Fibroblast of pulmonary artery (primary cell): ENCODE measurements at regions not wholly inside any gene's neighbourhood (a gene's known extent, or its start where the extent isn't known, plus 50 kb on each side); places are given as distances from the start of the nearest gene placed in this dataset.
"Not testable (repeated sequence)": the region's sequence is repeated elsewhere in the genome, so short reads cannot be mapped to it uniquely, and the experiment has no call there.

ENCODE experiments used
- DNase-seq: peaks from one replicate; pipeline ENCODE4 v3.0.0-alpha.2; 2010; ENCODE audit warnings: low read depth
- H3K4me3 ChIP-seq: replicated peaks from 2 replicates; pipeline ENCODE4 v1.5.1; 2011; ENCODE audit warnings: low read depth, mild to moderate bottlenecking, control low read depth, low read length, moderate library complexity
- TF ChIP-seq, protein P1 (sequence below): IDR thresholded peaks from 2 replicates; pipeline ENCODE4 v1.5.1; 2011; ENCODE audit warnings: mild to moderate bottlenecking, control low read depth, low read length, inconsistent platforms; ENCODE audit errors: missing control alignments

DNA sequence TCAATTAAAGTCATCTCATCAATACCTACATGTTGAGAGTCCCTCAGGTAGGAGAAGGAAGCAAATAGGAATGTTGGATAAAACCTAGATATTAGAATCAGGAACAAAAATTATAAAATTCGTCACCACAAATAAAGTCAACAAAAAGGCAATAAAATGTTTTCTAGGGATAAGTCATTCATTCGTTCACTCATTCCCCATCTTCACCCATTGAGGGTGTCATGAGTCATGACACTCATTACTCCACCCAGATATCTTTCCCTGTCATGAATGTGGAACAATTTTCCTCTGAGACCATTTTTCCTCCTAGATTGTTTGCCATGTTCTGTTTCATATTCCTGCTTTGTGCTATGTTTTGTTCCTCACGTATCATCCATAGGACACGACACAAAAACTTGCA, 50.9 kb upstream of the OLIG3 start:
- TF ChIP-seq, protein P1, sequence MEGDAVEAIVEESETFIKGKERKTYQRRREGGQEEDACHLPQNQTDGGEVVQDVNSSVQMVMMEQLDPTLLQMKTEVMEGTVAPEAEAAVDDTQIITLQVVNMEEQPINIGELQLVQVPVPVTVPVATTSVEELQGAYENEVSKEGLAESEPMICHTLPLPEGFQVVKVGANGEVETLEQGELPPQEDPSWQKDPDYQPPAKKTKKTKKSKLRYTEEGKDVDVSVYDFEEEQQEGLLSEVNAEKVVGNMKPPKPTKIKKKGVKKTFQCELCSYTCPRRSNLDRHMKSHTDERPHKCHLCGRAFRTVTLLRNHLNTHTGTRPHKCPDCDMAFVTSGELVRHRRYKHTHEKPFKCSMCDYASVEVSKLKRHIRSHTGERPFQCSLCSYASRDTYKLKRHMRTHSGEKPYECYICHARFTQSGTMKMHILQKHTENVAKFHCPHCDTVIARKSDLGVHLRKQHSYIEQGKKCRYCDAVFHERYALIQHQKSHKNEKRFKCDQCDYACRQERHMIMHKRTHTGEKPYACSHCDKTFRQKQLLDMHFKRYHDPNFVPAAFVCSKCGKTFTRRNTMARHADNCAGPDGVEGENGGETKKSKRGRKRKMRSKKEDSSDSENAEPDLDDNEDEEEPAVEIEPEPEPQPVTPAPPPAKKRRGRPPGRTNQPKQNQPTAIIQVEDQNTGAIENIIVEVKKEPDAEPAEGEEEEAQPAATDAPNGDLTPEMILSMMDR, result no peak
- DNase-seq, result no peak
- no peak overlapping the region for H3K4me3 ChIP-seq

GRCh38 chr6:137547186-137547585, 53.0 kb upstream of the OLIG3 start:
- TF ChIP-seq, protein P1, result no peak

GRCh38 chr6:137547601-137548000, 53.4 kb upstream of the OLIG3 start:
- H3K4me3 ChIP-seq, result no peak overlapping the region
- TF ChIP-seq, protein P1, result no peak
- no peak for DNase-seq

More at GRCh38 chr6:137547186-137547585, 53.0 kb upstream of the OLIG3 start:
- no peak for DNase-seq
- H3K4me3 ChIP-seq, result no peak overlapping the region

DNA sequence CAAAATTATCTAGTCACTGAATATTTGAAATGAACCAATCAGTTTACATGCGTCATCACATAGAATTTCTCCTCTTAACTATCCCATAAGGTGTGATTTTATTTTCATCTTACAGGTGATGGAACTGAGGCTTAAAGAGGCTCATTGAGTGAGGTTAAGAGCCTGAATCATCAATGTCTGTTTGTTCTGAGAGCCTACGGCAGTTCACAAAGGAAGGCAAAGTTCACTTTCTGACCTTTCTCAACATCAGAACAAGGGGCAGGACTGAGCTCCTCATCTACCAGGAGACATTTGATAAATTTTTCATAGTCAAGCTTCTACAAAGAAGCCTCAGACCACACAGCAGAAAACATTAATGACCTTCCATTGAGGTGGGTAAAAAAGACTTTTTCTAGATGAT, 54.9 kb upstream of the OLIG3 start:
- H3K4me3 ChIP-seq, result no peak overlapping the region
- TF ChIP-seq, protein P1, result no peak
- no peak for DNase-seq

GRCh38 chr6:137550535-137550934, 56.3 kb upstream of the OLIG3 start:
- DNase-seq, result no peak
- TF ChIP-seq, protein P1, result no peak

DNA sequence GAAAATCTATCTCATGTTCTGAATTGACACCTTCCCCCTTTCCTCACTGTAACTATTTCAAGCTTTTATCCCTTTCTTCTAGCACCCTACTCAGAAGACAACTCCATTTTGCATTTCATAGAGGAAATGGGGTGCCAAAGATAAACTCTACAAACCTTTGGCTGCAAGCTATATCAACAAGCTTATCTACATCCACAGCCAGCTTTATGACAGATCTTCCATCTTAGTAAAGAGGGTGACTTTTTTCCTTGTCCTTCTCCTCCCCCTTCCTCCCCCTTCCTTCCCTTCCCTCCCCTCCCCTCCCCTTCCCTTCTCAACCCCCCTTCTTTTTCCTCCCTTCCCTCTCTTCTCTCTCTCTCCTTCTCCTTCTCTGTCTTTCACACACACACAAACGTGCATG, 58.0 kb upstream of the OLIG3 start:
- DNase-seq, result no peak
- TF ChIP-seq, protein P1, result no peak
- H3K4me3 ChIP-seq, result no peak overlapping the region

More at GRCh38 chr6:137550535-137550934, 56.3 kb upstream of the OLIG3 start:
- H3K4me3 ChIP-seq, result no peak overlapping the region

GRCh38 chr6:137552809-137553208, 58.6 kb upstream of the OLIG3 start:
- no peak overlapping the region for H3K4me3 ChIP-seq
- no peak for DNase-seq
- TF ChIP-seq, protein P1, result no peak

GRCh38 chr6:137559521-137560183, 65.5 kb upstream of the OLIG3 start:
- H3K4me3 ChIP-seq, DNase-seq: not testable (repeated sequence)
